Neutrophil (primary cell): ENCODE measurements at regions not wholly inside any gene's neighbourhood (a gene's known extent, or its start where the extent isn't known, plus 50 kb on each side); places are given as distances from the start of the nearest gene placed in this dataset.

Experiments
- H3K27ac ChIP-seq: fragments of 200-600 bp; sonication (generic); 2 replicates; pipeline ENCODE4 v1.5.1; 2016; ENCODE audit warnings: mild to moderate bottlenecking, moderate library complexity
- H3K27me3 ChIP-seq: fragments of 200-600 bp; sonication (generic); 2 replicates; pipeline ENCODE4 v1.6.0; 2016; ENCODE audit warnings: mild to moderate bottlenecking
- H3K36me3 ChIP-seq: fragments of 200-600 bp; sonication (generic); 2 replicates; pipeline ENCODE4 v1.5.1; 2017
- H3K4me1 ChIP-seq, 2 experiments: fragments of 200-600 bp in 1 of 2; sonication (generic) in 1 of 2; 1 replicate in 1 of 2; 2 replicates in 1 of 2; pipeline versions ENCODE4 v1.5.1 to v1.6.1; 2013 to 2016; ENCODE audit warnings: low read depth in 1 of 2, low read length in 1 of 2, mild to moderate bottlenecking in 1 of 2, moderate library complexity in 1 of 2; ENCODE audit not compliant: control insufficient read depth in 1 of 2, insufficient read depth in 1 of 2
- H3K4me3 ChIP-seq, 2 experiments: fragments of 200-600 bp in 1 of 2; sonication (generic) in 1 of 2; 1 replicate in 1 of 2; 2 replicates in 1 of 2; pipeline ENCODE4 v1.5.1; 2013 to 2016; ENCODE audit warnings: low read depth in 1 of 2, low read length in 1 of 2, mild to moderate bottlenecking in 1 of 2, moderate library complexity in 1 of 2
- H3K9me3 ChIP-seq: fragments of 200-600 bp; sonication (generic); 2 replicates; pipeline ENCODE4 v1.5.1; 2016
- CTCF ChIP-seq: fragments of 200-600 bp; sonication (generic); IDR thresholded peaks from 2 replicates; pipeline ENCODE4 v1.5.1; 2016; ENCODE audit warnings: antibody characterized with exemption

GRCh38 chr13:82356667-82357410 lies 1525.4 kb downstream of the SLITRK1 start:
- H3K36me3 ChIP-seq = no peaks in the 10 kb centered on the region
- no peak overlapping the region for H3K4me3 ChIP-seq
- no peaks in the 10 kb centered on the region for H3K9me3 ChIP-seq
- TF ChIP-seq CTCF = no peak
- no peaks in the 10 kb centered on the region for H3K27me3 ChIP-seq
- H3K27ac ChIP-seq = no peak overlapping the region
- H3K4me1 ChIP-seq = no peaks in the 10 kb centered on the region

- H3K36me3 ChIP-seq = no peaks in the 10 kb centered on the region
- no peak overlapping the region for H3K27ac ChIP-seq
- H3K9me3 ChIP-seq = no peaks in the 10 kb centered on the region
- H3K4me3 ChIP-seq = no peak overlapping the region
- H3K27me3 ChIP-seq = no peaks in the 10 kb centered on the region
- no peak for TF ChIP-seq CTCF
- no peaks in the 10 kb centered on the region for H3K4me1 ChIP-seq
Measured at GRCh38 chr13:82344867-82345266, 1537.4 kb downstream of the SLITRK1 start.

GRCh38 chr13:82341116-82341515 lies 1541.2 kb downstream of the SLITRK1 start:
- H3K9me3 ChIP-seq = no peaks in the 10 kb centered on the region
- H3K4me3 ChIP-seq = no peak overlapping the region
- H3K36me3 ChIP-seq = no peaks in the 10 kb centered on the region
- H3K27ac ChIP-seq = no peak overlapping the region
- no peaks in the 10 kb centered on the region for H3K4me1 ChIP-seq
- TF ChIP-seq CTCF = no peak
- H3K27me3 ChIP-seq = no peaks in the 10 kb centered on the region

GRCh38 chr13:82330499-82330898 lies 1551.8 kb downstream of the SLITRK1 start:
- H3K4me3 ChIP-seq = no peak overlapping the region

GRCh38 chr13:82323101-82323500 lies 1559.2 kb downstream of the SLITRK1 start:
- Histone ChIP-seq H3K27me3 (no peaks in the 10 kb centered on the region), H3K4me1 (no peaks in the 10 kb centered on the region), H3K27ac (no peak overlapping the region), H3K9me3 (no peaks in the 10 kb centered on the region), H3K36me3 (no peaks in the 10 kb centered on the region), H3K4me3 (no peak overlapping the region)
- no peak for TF ChIP-seq CTCF

More at GRCh38 chr13:82330499-82330898, 1551.8 kb downstream of the SLITRK1 start:
- H3K27ac ChIP-seq = no peak overlapping the region
- H3K9me3 ChIP-seq = no peaks in the 10 kb centered on the region
- no peaks in the 10 kb centered on the region for H3K27me3 ChIP-seq
- no peak for TF ChIP-seq CTCF
- H3K36me3 ChIP-seq = no peaks in the 10 kb centered on the region
- no peaks in the 10 kb centered on the region for H3K4me1 ChIP-seq
